Stomach (tissue), 8 donors: ENCODE measurements at regions not wholly inside any gene's neighbourhood (a gene's known extent, or its start where the extent isn't known, plus 50 kb on each side); places are given as distances from the start of the nearest gene placed in this dataset.

ENCODE experiments used
- DNase-seq, 2 donors: peaks; one replicate each; pipeline versions ENCODE4 v3.0.0 to v3.0.0-alpha.2; 2013 to 2019
- H3K27ac ChIP-seq, 5 donors: fragments of 200-600 bp in 4 of 5; sonication (generic) in 4 of 5; one replicate each; pipeline ENCODE4 v1.5.1; 2013 to 2019; ENCODE audit warnings: mild to moderate bottlenecking in 1 of 5, moderate library complexity in 1 of 5
- H3K27me3 ChIP-seq, 3 donors: fragments of 200-600 bp; sonication (generic); one replicate each; pipeline ENCODE4 v1.5.1; 2017 to 2019; ENCODE audit warnings: mixed run types in 1 of 3
- H3K36me3 ChIP-seq, 4 donors: fragments of 200-600 bp; sonication (generic); 1 replicate in 3 of 4; 2 replicates in 1 of 4; pipeline ENCODE4 v1.5.1; 2016 to 2019
- H3K4me1 ChIP-seq, 4 donors: fragments of 200-600 bp; sonication (generic); one replicate each; pipeline ENCODE4 v1.5.1; 2016 to 2019
- H3K4me3 ChIP-seq, 4 donors: fragments of 200-600 bp; sonication (generic) in 3 of 4; one replicate each; pipeline ENCODE4 v1.5.1; 2016 to 2019; ENCODE audit warnings: mild to moderate bottlenecking in 1 of 4
- H3K9me3 ChIP-seq, 4 donors: fragments of 200-600 bp; sonication (generic); one replicate each; pipeline ENCODE4 v1.5.1; 2016 to 2019
- EP300 ChIP-seq: sonication (generic); formaldehyde crosslinking; IDR thresholded peaks from one replicate; pipeline ENCODE4 v1.6.1; 2017; ENCODE audit warnings: antibody characterized with exemption
- POLR2A ChIP-seq, 4 donors: fragments of 450-650 bp; IDR thresholded peaks; one replicate each; pipeline ENCODE4 v1.6.1; 2016; ENCODE audit warnings: antibody characterized with exemption in 4 of 4, control low read depth in 2 of 4, mild to moderate bottlenecking in 1 of 4, moderate library complexity in 1 of 4
- POLR2AphosphoS5 ChIP-seq, 3 donors: sonication (generic); formaldehyde crosslinking; IDR thresholded peaks; one replicate each; pipeline ENCODE4 v1.6.1; 2016; ENCODE audit warnings: antibody characterized with exemption in 3 of 3
- WGBS, 5 donors: extraction: QIAGEN DNeasy Blood & Tissue Kit in 3 of 5; methylation state at CpG; one replicate each; pipeline versions ENCODE4 v1.1.5 to v1.1.7; 2013 to 2018; 5-methylcytosine and 5-hydroxymethylcytosine counted together
- intact Hi-C: fragments of 100-400 bp; cut with DNase I; formaldehyde crosslinking; loops from one replicate; pipeline ENCODE4 v1.15.1; 2023; ENCODE audit warnings: low total_unique reads
- TF ChIP-seq, protein P1 (sequence below), 7 experiments: fragments of 450-650 bp in 4 of 7; fragments of 200-600 bp in 3 of 7; sonication (generic) in 3 of 7; IDR thresholded peaks; one replicate each; pipeline ENCODE4 v1.5.1; 2016 to 2019; ENCODE audit warnings: antibody characterized with exemption in 7 of 7, control low read depth in 2 of 7, mild to moderate bottlenecking in 1 of 7
- donor health status: healthy with polysubstance abuse.
- donor health status: Bipolar disorder and iron deficiency.
- donor health status: healthy.

DNA sequence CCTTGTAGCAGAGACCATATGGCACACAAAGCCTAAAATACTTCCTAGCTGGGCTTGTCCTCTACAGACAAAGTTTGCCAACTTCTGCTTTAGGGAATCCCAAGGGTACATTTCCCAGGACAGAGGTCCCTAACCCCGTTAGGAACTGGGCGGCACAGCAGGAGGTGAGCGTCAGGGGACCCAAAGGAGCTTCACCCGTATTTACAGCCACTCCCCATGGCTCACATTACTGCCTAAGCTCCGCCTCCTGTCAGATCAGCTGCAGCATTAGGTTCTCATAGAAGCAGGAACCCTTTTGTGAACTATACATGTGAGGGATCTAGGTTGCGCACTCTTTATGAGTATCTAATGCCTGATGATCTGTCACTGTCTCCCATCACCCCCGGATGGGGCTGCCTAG is 88.5 kb upstream of the TRPM3 start:
- no peaks in the 10 kb centered on the region for H3K27me3 ChIP-seq
- H3K27ac ChIP-seq: no peak overlapping the region
- TF ChIP-seq POLR2A (IDR thresholded peaks at IDR 0.05) (no peak), EP300 (no peak), POLR2AphosphoS5 (IDR thresholded peaks at IDR 0.05) (no peak)
- TF ChIP-seq, protein P1, sequence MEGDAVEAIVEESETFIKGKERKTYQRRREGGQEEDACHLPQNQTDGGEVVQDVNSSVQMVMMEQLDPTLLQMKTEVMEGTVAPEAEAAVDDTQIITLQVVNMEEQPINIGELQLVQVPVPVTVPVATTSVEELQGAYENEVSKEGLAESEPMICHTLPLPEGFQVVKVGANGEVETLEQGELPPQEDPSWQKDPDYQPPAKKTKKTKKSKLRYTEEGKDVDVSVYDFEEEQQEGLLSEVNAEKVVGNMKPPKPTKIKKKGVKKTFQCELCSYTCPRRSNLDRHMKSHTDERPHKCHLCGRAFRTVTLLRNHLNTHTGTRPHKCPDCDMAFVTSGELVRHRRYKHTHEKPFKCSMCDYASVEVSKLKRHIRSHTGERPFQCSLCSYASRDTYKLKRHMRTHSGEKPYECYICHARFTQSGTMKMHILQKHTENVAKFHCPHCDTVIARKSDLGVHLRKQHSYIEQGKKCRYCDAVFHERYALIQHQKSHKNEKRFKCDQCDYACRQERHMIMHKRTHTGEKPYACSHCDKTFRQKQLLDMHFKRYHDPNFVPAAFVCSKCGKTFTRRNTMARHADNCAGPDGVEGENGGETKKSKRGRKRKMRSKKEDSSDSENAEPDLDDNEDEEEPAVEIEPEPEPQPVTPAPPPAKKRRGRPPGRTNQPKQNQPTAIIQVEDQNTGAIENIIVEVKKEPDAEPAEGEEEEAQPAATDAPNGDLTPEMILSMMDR (IDR thresholded peaks at IDR 0.05): no peak
- WGBS, 5 donors: 68 to 80% (median 76%) methylated on average over 7 of the region's 7 CpGs
- H3K9me3 ChIP-seq: peaks cover 0 to 21% (median 17%) of the 10 kb centered on the region in 4 donors
- no peak overlapping the region for H3K4me3 ChIP-seq
- DNase-seq: no peak
- H3K4me1 ChIP-seq: no peaks in the 10 kb centered on the region
- intact Hi-C loops: no loop called here
- no peaks in the 10 kb centered on the region for H3K36me3 ChIP-seq

DNA sequence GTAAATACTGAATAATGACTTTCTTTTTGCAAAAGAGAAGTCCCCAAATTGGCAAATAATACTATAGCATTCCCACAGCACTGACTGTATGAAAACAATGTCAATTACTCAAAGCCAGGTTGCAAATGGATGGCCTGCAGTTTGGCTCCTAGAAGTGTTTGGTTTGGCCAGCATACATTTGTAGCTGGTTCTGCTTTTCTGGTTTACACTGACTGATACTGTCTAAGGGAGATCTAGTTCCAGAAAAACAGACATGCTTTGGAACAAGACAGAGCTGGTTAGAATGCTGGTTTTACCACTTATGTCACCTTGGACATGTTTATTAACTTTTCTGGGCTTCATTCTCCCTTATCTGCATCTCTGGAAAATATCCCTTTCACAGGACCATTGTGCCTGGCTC is 81.5 kb upstream of the TRPM3 start:
- intact Hi-C loops: no loop called here
- Histone ChIP-seq H3K27ac (no peak overlapping the region), H3K36me3 (no peaks in the 10 kb centered on the region), H3K4me3 (no peak overlapping the region), H3K27me3 (no peaks in the 10 kb centered on the region), H3K9me3 (no peaks in the 10 kb centered on the region), H3K4me1 (no peaks in the 10 kb centered on the region)
- TF ChIP-seq POLR2A (IDR thresholded peaks at IDR 0.05) (no peak), POLR2AphosphoS5 (IDR thresholded peaks at IDR 0.05) (no peak), EP300 (no peak)
- TF ChIP-seq, protein P1 (IDR thresholded peaks at IDR 0.05): no peak
- DNase-seq: no peak

DNA sequence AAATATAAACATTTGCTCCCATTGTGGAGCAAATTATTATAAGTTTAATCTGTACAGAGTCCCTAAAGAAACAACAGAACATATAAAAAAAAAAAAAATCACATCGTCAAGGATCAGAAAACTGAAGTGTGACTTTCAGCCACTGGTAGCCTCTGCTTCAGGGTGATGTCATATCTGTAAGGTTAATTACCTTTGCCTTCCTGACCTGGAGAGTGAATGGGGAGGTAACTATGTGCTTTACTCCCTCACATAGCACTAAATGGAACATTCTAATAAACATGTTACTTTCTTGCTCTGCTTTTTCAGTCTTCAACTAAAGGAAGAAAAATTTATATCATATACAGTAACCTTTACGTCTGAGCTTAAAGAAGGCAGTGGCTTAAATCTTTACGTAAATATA is 70.3 kb upstream of the TRPM3 start:
- Histone ChIP-seq H3K27ac (no peak overlapping the region), H3K27me3 (no peaks in the 10 kb centered on the region), H3K36me3 (no peaks in the 10 kb centered on the region), H3K4me3 (no peak overlapping the region), H3K4me1 (no peaks in the 10 kb centered on the region), H3K9me3 (no peaks in the 10 kb centered on the region)
- TF ChIP-seq POLR2A (IDR thresholded peaks at IDR 0.05): no peak
- TF ChIP-seq POLR2AphosphoS5 (IDR thresholded peaks at IDR 0.05): no peak
- DNase-seq: no peak
- intact Hi-C loops: no loop called here
- WGBS, 5 donors: 68 to 75% (median 71%) methylated on average over 3 of the region's 3 CpGs

DNA sequence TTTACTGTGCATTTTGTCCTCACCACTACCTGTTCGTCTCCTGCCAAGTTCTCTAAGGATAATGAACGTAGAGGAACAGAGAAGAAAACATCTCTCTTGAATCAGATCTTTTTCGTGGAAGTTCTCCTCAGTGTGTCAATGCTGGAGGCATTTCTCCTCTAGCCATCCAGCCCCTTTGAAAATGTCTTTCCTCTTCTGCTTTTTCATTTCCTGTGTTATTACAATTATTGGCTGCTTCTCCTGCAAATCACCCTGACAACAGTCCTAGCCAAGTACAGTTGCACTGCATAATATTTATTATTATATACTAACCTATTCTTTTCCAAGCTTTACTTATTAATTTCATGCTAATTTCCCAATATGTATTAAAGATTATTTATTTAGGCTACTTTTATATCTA is 61.8 kb upstream of the TRPM3 start:
- DNase-seq: no peak
- intact Hi-C loops: no loop called here
- no peaks in the 10 kb centered on the region for H3K4me1 ChIP-seq
- no peak for TF ChIP-seq EP300
- no peak for TF ChIP-seq POLR2AphosphoS5 (IDR thresholded peaks at IDR 0.05)
- TF ChIP-seq, protein P1 (IDR thresholded peaks at IDR 0.05): no peak
- no peak for TF ChIP-seq POLR2A (IDR thresholded peaks at IDR 0.05)
- H3K36me3 ChIP-seq: no peaks in the 10 kb centered on the region
- H3K9me3 ChIP-seq: no peaks in the 10 kb centered on the region
- H3K27me3 ChIP-seq: no peaks in the 10 kb centered on the region
- H3K27ac ChIP-seq: no peak overlapping the region
- no peak overlapping the region for H3K4me3 ChIP-seq
- 44 to 72% (median 69%) methylated on average over 3 of the region's 3 CpGs for WGBS, 5 donors

DNA sequence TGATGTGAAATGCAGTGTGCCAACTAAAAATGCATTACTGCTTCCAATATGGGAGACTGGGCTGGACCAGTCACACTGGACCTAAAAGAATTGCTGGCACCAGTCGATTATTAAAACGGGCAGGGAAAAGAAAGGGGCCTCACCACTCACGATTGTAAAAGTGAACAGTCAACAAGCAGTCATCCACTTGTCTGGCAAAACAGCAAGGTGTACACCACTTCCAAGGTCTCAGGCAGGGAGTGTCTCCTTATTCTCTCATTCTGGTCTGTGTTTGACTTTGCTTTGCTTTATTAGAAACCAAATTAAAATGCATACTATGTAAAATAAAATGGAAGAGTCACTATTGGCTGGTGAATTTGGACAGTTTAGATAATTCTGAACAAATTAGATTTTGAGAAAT is 57.8 kb upstream of the TRPM3 start:
- Histone ChIP-seq H3K4me3 (no peak overlapping the region), H3K27me3 (no peaks in the 10 kb centered on the region), H3K4me1 (no peaks in the 10 kb centered on the region), H3K36me3 (no peaks in the 10 kb centered on the region), H3K27ac (no peak overlapping the region), H3K9me3 (no peaks in the 10 kb centered on the region)
- 63 to 72% (median 71%) methylated on average over 3 of the region's 3 CpGs for WGBS, 5 donors
- TF ChIP-seq POLR2A (IDR thresholded peaks at IDR 0.05) (no peak), POLR2AphosphoS5 (IDR thresholded peaks at IDR 0.05) (no peak), EP300 (no peak)
- TF ChIP-seq, protein P1 (IDR thresholded peaks at IDR 0.05): no peak
- DNase-seq: no peak
- intact Hi-C loops: no loop called here
